AML-193 (cell line): ENCODE measurements at regions not wholly inside any gene's neighbourhood (a gene's known extent, or its start where the extent isn't known, plus 50 kb on each side); places are given as distances from the start of the nearest gene placed in this dataset.
A peak's percentile ranks its signal among the peaks of the same experiment; 100 is the strongest.
"Not testable (repeated sequence)": the region's sequence is repeated elsewhere in the genome, so short reads cannot be mapped to it uniquely, and the experiment has no call there.

ENCODE experiments used
- DNase-seq, 2 experiments: peaks; one replicate each; lab custom pipeline; 2025; lab: John Stamatoyannopoulos, UW

- DNase-seq = peak; percentile 8 to 23
Observed at GRCh38 chr3:159266779-159267178, 464.9 kb downstream of the MFSD1 start.

DNA sequence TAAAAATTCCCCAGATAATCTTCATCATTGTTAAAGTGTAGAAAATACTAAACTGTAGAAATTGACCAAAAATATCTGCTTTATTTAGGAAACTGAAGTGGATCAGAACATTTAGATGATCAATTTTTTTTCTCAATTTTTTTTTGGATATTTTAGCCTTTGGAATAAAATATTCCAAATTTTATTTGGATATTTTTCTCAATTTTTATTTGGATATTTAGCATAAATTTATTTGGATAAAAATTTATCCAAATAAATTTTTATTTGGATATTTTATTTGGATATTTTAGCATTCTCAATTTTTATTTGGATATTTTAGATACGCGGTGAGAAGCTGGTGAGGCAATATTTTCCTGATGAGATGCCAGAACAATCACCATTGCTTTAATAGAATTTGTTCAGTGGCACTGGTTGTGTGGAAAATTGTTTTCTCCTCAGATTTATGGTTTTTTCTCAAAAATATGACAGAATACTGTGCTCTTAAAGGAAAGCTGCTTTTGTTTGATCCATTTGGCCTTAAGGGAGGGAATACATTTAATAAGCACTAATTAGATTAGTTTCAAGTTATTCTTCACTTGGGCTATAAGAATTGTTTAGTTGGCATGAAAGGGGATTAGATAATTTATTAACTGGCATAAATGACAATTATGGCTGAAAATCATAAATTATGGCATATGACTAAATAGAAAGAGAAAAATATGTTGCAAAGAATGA is 470.1 kb downstream of the MFSD1 start:
- DNase-seq = no peak

DNA sequence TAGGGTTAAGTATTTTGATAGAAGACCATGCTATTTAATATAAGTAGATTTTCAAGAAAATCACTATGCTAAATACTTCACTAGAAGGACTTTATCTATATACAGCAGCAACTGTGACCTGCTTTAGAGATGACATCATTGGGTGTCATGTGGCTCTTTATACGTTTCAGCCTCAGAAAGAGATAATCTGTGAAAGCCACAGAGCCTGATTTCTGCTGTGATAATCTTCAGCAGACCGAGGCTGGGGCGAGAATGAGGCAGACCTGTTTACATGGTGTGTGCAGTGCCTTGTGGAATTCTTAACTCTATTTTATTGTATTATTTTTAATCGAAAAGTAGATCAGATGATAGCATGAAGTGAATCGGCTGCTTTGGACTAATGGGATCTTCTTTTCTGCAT is 471.2 kb downstream of the MFSD1 start:
- no peak for DNase-seq

GRCh38 chr3:159273608-159274007 is 471.8 kb downstream of the MFSD1 start:
- DNase-seq = peak; percentile 18 to 23

- no peak for DNase-seq
Observed at GRCh38 chr3:159275741-159276140, 473.9 kb downstream of the MFSD1 start.

- DNase-seq = no peak
Observed at GRCh38 chr3:159277814-159278213, 476.0 kb downstream of the MFSD1 start.

DNA sequence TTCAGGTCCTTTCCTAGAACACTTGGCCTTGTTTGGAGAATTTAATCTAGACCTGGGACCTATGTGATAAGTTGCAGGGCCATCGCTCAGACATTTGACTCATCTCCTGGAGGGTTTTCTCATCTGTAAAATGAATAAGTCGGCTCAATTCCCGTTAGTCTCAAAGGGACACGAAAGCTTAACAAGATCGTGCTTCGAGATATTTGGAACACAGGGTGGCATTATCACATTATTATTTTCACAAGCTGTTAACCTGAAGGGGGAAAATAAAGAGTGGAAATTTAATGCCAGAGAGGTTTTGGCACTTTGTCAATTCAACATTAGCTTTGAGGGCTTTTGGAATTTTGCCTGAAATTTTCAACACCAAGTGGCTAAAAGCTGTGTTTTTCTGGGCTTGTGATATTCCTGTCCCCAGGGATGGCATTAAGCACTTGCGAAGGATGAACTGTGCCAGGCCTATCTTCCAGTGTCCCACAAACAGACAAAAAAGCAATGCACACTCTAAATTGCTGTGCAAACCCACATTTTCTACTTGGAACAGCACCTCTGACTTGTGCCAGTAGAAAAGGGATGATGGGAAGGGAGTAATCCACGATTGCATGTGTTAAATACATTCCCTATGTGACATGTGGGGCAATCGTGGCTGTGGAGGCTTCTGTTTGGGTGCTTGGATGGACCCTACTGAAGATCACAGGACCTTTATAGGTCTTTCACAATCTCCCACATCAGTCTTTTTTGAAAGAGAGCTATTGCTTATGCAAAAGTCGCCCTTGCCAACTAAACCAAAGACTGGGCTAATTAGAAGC is 478.7 kb downstream of the MFSD1 start:
- no peak for DNase-seq

- no peak for DNase-seq
Observed at GRCh38 chr3:159293493-159293892, 491.6 kb downstream of the MFSD1 start.

- DNase-seq = no peak
Observed at GRCh38 chr3:159301961-159302360, 500.1 kb downstream of the MFSD1 start.

DNA sequence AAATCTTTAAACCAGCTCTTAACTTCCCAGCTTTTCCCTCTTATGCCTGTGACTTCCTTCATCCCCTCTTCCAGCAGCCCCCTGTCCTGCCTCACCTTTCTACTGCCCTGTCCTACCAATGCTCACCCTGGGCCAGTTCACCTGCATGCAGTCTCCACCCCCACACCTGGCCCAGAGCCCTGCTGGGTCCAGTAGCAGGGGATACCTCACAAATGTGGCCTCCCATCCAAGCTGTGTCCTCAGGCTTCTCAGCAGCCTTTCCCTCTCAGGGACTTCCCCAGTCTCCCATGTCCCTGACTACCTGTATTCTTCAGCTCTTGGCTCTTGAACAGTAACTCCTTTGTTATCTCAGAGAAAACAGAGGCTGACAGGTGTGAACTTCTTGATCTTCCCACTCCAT is 503.2 kb downstream of the MFSD1 start:
- no peak for DNase-seq

DNA sequence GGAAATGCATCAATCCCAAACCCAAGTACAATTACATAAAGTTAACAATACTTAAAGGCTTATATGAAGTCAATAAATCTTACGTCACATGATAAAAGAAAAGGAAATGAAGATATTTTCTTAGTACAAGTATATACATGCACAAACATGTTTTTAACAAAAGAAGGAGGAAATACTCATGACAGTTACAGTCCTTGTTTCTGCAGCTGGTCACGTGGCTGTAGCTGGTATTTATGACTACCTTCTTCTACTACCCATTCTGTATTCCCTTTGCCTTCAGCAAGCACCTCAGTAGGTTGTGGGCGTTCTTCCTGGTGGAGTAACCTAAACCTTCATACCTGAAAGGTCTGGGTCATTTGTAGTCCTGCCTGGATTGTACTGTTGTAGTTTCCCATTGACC is 514.9 kb downstream of the MFSD1 start:
- DNase-seq = not testable (repeated sequence)

DNA sequence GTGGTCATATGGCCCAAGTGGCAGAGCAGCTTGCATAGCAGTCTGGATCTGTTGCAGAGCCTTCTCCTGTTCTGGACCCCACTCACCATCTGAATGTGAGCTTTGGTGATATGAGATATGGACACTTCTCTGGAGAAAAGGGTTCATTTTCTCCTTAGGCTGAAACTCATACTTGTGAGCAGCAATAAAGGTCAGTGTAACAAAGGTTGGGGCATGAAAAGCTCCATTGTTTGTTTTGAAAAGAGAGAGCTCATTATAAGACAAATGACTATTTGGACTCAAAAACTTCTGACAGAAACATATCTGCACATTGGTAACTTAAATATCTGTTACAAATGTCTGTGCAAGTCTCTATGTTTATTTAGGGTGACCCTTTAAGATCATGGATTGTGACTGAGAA is 517.3 kb downstream of the MFSD1 start:
- no peak for DNase-seq

DNA sequence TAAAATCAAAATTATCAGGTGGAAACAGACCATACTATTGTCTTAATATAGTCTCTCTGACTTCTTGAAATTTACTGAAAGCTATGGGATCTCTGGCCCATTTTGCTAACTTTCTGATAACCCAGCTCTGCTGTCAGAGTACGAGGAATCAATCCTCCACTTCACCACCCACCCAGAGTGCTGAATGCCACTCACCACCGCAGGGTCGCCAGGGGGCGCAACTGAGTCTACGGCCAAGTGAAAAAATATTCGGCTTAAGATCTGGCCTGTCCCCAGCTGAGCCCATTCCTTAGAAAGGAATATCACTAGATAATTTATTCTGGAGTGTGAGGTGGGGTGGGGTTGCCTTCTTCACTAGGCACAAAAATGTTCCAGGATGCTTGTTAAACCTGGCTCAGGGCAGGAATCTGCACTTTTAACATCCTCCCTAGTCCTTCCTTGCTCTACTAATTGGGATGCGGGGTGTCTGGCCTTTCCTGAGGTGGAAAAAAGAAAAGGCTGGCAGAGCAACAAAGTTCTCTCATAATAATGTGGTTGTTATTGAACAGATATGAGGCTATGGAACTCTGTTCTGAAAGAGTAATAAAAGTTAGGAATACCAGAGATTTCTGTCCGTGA is 520.6 kb downstream of the MFSD1 start:
- DNase-seq = peak; percentile 41

DNA sequence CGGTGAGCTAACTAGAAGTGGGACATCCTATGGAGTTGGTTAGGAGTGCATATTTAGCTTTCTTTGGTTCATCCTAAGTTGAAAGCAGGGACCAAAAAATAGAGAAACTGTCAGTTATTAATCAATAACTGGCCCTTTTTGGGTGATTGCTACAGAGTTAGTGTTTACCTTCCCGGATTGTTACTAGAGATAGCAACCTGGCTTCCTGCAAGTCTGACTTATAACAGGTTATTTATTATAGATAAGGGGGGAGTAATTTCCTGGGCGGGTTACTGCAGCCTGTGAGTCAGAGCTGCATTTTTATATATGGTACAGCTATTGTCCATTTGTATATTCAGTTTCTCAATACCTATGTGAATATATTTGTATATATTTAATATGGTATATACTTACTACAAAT is 522.0 kb downstream of the MFSD1 start:
- no peak for DNase-seq

DNA sequence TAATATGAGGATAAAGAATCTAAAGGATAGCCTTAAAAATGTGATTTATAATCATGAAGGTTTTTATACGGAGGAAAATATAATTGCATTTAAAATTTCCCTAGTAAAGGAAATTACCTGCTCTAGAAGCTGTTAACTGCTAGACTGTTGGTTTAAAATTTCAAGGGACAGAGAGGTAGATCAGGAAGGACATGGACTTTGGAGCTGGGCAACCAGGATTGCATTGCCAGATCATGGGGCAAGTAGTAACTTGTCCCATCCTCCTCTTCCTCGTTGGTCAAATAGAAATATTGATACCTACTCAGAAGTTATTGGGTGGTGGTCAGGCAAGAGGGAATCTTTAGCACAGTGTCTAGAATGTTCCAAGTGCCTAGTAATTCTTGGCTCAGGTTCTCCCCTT is 525.1 kb downstream of the MFSD1 start:
- DNase-seq = no peak

DNA sequence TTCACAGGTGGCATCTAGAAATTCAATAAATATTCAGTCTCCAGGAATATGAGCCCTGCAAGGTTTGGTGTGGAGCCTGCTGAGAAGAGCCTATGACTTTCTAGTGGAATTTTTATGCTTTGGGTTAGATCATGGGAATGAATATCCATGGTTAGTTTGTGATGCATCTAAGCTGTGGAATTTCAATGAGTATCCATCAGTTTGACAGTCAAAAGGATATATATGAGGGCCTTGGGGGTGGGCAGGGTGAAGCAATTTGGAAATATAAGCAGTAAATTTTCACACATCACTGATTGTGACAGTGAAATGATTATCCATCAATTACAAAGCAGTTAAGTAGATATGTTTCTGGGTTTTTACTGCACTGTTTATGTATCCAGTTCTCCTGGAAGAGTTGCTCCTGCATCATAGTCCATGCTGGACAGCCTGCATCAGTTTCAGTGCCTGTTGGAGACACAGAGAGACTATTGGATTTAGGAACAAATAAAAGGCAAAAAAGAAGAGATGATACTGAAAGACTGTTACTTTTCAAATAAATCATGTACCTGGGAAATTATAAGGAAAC is 530.8 kb downstream of the MFSD1 start:
- DNase-seq = no peak

GRCh38 chr3:159339131-159339530 is 537.3 kb downstream of the MFSD1 start:
- DNase-seq = no peak

- DNase-seq = no peak
Observed at GRCh38 chr3:159340877-159341500, 539.1 kb downstream of the MFSD1 start.

DNA sequence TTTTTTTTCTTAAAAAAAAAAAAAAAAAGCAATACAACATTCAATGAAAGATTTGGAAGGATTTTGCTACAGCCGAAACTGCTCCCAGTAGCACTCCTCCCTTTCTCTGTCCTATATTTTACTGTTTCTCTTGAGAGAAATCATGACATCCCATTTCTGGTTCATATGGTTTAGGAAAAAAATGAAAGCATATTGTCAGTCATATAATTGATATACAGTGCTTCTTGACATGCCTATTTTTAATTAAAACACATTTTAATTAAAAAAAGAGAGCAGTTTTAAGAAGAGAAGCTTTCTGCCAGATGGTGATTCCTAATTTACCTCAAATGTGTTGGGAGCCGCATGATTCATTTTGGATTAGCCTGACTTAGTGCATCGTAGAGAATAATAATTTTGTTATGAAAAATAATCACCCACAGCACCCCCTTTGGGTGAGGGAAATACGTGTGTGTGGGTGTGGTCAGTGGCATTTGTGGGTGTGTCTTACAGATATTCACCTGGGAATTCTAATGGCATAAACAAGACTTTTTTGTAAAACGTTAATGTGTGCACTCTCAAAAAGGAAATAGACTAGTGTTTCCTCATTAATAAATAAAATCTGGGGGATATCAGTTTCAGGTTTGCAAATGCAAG is 544.5 kb downstream of the MFSD1 start:
- no peak for DNase-seq

- no peak for DNase-seq
Observed at GRCh38 chr3:159348431-159348830, 546.6 kb downstream of the MFSD1 start.

DNA sequence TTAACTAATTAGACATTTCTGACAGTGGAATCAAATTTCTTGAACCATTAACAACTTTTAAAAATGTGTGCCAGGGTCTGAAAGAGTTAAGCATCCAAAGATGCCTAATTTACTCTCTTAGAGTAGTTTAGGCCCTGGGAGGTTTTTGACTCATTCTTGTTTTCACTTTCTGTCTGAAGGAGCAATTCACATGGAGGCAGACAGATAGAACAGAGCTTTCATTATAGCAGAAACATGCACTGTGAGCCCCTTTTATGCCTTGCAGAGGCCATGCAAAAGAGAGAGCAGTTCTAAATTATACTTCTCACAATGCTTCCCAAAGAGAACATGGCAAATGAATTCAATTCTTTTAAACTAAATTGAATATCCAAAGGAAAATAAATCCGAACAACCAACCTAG is 554.8 kb downstream of the MFSD1 start:
- no peak for DNase-seq

DNA sequence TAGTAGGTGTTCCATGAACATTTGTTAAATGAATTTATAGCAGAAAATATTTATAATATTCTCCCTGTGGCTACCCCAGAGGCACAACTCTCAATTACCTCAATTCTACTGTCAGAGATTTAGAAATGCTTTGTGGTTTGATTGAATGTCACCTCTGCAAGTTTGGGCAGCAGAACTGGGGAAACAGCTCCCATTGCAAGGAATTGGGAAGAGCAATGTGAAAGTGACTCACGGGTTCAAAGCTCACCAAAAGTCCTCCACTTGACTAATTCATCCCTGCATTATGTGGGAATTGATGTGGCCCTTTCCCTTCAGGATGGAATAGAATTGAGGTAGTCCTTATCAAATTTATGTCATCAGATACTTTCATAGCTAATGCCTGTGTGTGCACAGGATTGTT is 562.7 kb downstream of the MFSD1 start:
- no peak for DNase-seq
